ENCODE measurements at regions not wholly inside any gene's neighbourhood (a gene's known extent, or its start where the extent isn't known, plus 50 kb on each side); places are given as distances from the start of the nearest gene placed in this dataset.

- TF ChIP-seq, protein P1, sequence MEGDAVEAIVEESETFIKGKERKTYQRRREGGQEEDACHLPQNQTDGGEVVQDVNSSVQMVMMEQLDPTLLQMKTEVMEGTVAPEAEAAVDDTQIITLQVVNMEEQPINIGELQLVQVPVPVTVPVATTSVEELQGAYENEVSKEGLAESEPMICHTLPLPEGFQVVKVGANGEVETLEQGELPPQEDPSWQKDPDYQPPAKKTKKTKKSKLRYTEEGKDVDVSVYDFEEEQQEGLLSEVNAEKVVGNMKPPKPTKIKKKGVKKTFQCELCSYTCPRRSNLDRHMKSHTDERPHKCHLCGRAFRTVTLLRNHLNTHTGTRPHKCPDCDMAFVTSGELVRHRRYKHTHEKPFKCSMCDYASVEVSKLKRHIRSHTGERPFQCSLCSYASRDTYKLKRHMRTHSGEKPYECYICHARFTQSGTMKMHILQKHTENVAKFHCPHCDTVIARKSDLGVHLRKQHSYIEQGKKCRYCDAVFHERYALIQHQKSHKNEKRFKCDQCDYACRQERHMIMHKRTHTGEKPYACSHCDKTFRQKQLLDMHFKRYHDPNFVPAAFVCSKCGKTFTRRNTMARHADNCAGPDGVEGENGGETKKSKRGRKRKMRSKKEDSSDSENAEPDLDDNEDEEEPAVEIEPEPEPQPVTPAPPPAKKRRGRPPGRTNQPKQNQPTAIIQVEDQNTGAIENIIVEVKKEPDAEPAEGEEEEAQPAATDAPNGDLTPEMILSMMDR (IDR thresholded peaks at IDR 0.05) = no peak
- TF ChIP-seq POLR2A (IDR thresholded peaks at IDR 0.05) = no peak
- no peak for TF ChIP-seq POLR2AphosphoS5 (IDR thresholded peaks at IDR 0.05)
- no peak for TF ChIP-seq EP300 (IDR thresholded peaks at IDR 0.05)
Measured at GRCh38 chr9:65444943-65445342, 159.9 kb upstream of the FOXD4L5 start.

Data from gastroesophageal sphincter (tissue), 3 donors.